NCI-H82 (cell line): ENCODE measurements at regions not wholly inside any gene's neighbourhood (a gene's known extent, or its start where the extent isn't known, plus 50 kb on each side); places are given as distances from the start of the nearest gene placed in this dataset.
A peak's percentile ranks its signal among the peaks of the same experiment; 100 is the strongest.
"Not testable (repeated sequence)": the region's sequence is repeated elsewhere in the genome, so short reads cannot be mapped to it uniquely, and the experiment has no call there.

Experiments used
- DNase-seq: peaks from one replicate; lab custom pipeline; 2025; lab: John Stamatoyannopoulos, UW

DNA sequence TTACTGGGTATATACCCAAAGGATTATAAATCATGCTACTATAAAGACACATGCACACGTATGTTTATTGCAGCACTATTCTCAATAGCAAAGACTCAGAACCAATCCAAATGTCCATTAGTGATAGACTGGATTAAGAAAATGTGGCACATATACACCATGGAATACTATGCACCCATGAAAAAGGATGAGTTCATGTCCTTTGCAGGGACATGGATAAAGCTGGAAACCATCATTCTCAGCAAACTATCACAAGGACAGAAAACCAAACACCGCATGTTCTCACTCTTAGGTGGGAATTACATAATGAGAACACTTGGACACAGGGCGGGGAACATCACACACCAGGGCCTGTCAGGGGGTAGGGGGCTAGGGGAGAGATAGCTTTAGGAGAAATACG, 186.1 kb upstream of the FTMT start:
- DNase-seq, result not testable (repeated sequence)

DNA sequence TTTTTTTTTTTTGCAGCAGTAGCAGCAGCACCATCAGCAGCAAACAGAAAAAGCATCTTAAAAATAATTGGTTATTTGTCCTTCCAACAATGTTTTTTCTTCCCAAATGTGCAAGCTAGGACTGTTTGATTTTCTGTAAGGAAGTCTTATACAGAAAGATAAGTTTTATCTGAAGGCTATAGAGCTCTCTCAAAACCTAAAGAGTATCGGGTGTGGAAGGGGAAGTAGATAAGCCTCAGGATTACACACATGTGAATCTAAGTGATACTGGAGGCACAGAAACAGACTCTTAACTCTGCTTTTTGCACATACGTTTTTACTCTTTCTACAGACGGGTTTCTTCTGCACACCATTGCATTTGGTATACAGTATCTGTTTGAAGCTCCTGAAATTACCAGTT, 184.4 kb upstream of the FTMT start:
- no peak for DNase-seq

DNA sequence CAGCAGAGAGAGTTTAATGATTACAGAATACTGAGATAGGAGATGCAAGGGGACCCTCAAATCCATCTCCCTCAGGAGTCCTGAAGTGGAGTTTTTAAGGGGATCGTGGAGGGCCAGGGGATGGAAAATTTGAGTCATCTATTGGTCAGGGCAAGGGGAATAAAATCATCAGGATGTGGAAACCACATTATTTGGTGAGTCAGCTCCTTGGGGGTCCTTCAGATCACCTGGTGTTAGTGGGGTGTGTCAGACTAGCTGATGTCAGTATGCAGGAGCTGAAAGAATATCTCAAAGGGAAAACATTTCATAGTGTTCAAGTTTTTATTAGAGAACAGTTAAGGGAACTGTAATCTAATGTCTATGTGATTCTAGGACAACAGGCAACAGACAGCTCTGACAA, 183.0 kb upstream of the FTMT start:
- no peak for DNase-seq

DNA sequence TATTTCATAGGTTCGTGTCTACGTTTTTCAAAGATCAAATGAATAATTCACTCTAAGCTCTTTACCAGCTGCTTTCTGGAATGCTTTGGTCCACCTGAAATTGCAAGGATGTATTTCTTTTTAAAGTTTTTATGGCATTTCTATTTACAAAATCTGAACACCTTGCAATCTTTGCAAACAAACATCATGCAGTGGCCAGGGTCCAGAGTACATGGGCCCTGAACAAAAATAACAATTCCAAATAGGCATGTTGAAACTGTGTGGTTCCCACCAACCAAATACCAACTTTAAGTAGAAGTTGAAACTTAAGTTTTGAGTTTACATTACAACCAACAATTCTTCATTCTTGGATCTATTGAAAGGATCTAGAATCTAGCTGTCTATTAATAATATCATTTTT, 180.1 kb upstream of the FTMT start:
- DNase-seq, result no peak

DNA sequence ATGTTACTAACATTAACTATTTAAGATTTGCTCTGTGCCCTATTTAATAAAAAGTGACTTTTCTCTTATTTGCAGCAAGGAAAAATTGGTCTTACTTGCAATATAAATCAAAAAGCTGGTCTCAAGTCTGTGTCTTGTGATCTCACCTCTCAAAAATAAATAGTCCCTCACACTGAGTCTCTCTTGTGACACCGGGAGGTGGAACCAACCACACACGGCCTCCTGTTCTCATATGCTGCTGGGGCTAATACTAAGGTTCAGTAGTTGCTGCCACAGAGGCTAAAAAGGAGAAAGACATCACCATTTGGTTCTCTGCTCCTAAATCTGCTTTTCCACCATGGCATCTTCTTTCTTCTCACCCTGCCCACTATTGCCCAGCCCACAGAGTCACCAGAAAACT, 175.8 kb upstream of the FTMT start:
- no peak for DNase-seq

DNA sequence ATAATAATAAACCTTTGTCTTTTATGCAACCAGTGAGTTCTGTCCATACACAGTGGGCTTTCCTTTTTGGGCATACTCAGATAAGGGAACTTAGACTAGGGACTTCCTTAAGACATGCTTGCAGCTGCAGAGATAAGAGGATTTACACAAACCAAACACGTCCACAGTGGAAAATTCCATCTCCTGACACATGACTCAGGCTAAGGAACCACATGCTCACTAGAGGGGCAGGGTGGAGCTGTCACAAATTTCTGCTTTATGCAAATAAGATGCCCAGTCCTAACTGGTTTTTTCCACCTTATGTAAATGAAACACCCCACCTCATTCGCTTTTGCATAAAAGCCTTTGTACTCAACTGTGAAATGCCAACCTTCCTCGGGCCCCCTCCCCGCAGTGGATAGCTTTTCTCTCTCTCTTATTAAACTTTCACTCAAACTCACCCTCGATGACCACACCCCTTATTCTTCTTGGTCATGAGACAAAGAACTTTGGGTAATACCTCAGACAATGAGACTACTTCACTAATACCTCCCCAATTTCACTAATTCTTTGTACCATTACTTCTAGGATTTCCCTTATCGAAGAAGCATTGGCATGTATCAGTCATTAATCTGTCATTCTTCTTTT, 170.3 kb upstream of the FTMT start:
- DNase-seq, result peak; percentile 6

DNA sequence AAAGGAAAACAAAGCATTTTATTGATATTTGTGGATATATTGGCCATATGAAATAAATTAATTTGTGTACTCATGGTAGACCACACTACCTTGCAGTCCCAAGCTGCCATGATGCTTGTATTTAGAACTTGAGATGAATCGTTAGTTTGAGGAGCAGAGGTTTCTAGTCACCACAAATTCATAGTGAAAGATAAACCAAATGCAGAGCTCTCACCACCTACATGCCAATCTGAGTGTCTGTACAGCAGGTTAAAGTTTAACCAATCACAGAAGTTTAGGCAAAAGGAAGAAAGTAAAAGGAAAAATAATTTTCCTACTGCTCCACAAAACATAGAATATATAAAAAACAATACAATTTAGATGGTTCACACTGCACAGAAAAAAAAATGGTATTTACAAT, 163.6 kb upstream of the FTMT start:
- DNase-seq, result no peak

DNA sequence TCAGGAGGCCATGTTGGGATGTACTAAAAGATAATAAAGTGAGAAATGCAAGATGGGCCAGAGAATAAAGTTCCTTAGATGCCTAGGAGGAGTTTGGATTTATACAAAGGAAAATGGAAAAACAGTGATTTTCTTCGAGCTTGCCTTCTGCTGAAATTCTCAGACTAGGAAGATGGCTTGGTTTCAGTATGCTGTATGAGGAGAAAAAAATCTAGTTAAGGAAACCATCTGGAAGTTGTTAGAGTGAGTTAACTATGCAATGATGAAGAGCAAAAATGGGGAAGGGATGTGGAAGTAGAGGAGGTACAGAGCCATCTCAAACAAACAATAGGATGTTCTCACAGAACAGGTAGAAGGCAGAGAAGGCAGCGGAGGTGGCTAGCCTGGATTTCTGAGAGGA, 162.9 kb upstream of the FTMT start:
- DNase-seq, result no peak

DNA sequence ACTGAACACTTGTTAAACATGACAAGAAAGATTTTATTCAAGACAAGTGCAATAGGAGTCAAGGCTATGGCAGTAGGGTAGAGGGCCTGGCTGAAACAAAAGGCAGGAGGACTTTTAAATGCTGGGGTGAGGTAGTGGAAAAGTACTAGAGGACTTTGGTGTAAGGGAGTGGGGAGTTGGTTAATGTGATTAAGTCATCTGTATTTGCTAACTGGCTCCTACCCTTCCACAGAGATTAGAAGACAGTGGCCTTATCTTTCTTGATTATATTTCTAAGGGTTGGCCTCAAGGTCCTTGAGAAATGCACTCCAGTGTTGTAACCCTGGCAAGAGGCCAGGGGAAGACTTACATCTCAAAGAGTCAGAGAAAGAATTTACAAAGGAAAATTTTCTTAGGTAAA, 160.2 kb upstream of the FTMT start:
- peak; percentile 75 for DNase-seq

DNA sequence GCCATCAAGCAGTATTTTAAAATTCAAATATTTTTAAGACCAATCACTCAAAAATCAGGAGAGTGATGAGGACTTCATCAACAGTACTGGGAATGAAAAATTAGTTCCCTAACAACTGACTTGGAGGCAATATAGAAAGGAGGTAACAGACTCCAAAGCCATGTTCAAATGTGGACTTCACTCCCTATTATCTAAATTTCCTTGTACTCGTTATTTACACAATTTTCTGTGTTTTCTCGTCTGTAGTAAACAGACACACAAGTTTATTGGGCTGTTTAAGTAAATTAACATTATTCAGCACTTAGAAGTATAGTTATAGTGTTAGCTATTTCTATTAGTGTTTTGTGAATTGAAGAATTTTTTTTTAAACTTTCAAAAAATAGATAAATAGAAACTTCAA, 159.5 kb upstream of the FTMT start:
- no peak for DNase-seq

DNA sequence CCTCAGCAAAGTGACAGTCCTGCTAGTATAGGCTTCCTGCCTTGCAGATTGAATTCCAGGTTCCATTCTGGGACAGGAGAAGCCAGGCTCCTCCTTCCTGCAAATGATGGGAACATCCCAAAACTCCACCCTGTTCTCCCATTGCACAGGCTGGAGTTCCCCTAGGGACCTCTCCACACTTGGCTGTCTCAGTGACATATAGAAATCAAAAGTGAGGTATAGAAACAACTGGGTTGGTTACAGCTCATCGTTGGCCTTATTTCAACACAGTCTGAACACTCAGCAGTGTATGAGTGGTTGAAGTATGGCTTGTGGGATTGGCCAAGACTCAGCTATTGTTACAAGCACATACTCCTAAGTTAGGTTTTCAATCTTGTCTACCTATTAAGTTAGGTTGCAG, 157.8 kb upstream of the FTMT start:
- DNase-seq, result no peak

DNA sequence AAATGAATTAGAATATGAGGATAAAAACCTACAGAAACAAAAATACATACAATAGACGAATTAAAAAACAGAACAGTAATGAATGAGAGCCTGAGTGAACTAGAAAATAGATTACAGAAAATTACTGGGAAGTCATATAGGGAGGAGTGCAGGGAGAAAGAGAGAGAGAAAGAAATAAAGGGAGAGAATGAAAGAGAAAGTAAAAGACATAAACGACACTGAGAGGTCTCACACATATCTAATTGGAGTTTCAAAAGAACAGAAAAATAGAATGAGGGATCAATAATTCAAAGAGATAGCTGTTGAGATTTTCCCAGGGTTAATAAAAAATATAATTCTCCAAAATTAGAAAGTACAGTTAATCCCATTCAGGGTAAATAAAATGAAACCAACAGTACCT, 156.4 kb upstream of the FTMT start:
- no peak for DNase-seq

DNA sequence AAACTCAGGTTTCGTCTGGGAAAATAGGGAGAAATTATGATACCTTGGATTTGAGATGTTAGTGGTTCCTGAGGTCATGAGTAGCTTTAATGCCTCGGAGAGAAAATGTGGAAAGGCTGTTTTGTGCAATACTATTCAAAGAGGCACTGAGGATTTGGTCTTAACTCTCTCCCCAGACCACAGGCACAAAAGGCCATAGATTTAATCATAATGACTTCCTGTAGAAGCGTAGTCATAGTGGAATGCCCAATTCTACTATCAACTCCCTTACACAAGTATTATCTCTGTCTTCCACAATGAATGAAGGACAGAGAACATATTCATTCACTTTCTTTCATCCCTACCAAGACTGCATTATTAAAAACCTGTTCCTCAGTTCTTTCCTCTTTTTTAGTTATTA, 153.0 kb upstream of the FTMT start:
- DNase-seq, result no peak

DNA sequence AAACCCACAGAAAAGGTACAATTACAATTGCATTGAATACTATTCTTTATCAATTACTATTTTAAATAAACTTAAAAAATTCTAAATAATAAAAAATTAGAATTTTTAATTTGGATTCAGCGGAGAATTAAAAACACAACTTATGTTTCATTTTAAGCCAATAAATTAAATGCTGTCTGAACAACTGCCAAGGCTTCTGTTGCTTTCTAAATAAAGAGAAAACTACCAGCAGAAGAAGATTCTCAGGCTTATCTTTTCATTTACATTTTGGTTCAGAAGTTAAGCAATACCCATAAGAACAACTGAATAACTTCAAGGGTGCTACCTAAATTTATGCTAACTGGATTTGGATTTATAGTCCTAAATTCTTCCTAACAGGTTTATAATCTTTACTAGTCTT, 150.0 kb upstream of the FTMT start:
- peak; percentile 69 for DNase-seq

DNA sequence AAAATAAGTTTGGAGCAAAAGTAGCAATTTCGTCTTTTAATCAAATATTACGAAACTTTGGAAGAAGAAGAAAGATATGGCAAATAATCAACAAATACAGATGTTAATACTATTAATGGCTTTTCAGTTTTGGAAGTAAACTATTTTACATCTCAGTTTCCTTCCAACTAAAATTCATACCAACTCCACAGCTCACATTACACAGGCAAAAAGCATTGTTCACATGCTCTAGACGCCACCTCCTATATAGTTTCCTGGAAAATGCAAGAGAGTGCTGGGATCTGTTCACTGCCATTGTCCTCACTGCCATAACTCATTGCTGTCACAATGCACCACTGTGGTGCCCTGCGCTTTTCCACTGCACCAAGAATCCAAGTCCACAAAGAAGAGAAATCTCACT, 149.0 kb upstream of the FTMT start:
- DNase-seq, result peak; percentile 13

DNA sequence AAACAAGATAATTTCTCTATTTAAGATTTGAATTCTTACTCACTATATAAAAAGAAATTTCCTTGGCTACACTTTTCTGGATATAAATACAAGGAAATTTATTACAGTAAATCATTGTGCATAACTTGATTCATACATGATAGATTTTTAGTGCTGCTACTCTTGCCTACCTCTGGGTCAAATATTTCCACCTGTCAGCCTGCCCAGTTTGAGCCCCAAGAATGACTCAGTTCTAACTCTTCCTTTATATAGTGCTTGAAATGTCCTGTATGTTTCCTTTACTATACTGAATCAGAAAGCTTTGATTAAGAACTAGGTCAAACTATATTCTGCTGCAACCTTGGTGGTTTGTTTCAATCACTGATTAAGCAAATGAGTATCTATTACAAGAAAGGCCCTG, 147.4 kb upstream of the FTMT start:
- no peak for DNase-seq

DNA sequence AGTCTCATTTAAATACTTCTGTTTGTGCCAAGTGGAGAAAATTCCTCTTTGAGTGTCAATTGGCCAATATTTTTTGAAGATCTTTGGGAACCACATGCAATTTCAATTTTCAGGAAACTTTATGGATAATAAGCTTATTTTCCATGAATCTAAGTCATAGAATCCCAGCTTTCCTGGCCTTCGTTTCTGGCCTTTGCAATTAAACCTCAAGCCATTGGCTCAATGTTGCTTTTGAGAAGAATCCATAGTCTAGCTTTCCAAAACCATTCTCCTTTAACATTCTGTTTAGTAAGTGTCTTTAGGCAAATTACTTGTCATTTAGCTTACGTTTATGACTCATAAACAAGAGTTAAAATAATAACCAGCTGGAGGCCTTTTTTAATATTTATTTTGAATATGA, 145.0 kb upstream of the FTMT start:
- no peak for DNase-seq

DNA sequence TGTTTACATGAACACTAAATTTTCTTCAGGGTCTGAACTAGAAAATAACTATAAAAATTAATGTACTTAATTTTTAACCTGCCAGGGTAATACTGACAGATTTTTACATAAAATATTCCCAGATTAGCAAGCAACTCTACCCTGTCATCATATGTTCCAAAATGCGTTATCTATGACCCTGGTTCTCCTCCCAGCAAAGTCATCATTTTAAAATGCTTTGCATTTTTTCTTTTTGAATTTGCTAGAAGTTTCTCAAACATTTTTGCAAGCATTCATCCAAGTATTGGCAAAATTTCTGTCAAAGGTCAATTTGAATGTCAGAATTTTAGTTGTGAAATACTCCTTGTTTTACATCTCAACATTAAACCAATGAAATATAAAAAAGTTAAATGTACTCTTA, 144.5 kb upstream of the FTMT start:
- DNase-seq, result no peak

DNA sequence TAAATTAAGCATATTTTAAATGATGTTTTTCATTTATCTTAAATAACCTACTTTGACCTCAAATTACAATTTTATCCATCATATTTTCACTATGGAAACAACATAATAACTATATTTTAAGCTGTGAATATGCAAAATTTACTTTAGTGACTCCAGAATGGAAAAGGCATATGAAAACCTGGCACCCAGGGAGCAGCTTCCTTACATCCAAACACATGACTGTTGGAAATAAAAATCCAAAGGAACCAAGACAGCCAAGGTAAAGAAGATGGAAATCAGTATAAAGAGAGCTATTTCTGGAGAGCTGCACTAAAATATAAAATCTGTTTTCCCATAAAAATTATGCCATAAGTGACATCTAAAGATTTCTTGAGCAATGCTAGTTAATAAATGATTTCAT, 140.3 kb upstream of the FTMT start:
- no peak for DNase-seq

DNA sequence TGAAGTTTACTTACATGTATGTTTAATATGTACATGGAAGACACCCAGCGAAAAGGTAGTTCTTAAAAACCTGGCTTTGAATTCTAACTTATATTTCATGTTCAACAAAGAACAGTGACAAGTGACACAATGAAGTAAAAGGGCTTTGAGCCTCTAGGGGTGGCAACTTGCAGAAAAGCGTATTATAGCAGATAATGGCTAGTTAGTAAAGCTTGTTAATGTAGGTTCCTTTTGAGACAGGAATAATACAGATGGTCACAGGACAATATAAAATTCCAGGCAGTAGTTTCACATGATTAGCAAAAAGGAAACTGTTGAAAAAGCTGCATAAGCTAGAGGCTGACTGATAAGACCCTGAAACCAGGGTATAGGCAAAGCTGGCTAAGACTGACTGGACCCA, 132.4 kb upstream of the FTMT start:
- DNase-seq, result peak; percentile 23

DNA sequence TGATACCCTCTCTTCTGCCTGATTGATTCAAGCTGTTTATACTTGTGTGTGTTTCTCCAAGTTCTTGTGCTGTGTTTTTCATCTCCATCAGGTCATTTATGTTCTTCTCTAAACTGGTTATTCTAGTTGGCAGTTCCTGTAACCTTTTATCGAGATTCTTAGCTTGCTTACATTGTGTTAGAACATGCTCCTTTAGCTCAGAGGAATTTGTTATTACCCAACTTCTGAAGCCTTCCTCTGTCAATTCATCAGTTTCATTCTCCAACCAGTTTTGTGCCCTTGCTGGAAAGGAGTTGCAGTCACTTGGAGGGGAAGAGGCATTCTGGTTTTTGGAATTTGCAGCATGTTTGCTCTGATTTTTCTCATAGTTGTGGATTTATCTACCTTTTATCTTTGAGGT, 126.2 kb upstream of the FTMT start:
- no peak for DNase-seq

DNA sequence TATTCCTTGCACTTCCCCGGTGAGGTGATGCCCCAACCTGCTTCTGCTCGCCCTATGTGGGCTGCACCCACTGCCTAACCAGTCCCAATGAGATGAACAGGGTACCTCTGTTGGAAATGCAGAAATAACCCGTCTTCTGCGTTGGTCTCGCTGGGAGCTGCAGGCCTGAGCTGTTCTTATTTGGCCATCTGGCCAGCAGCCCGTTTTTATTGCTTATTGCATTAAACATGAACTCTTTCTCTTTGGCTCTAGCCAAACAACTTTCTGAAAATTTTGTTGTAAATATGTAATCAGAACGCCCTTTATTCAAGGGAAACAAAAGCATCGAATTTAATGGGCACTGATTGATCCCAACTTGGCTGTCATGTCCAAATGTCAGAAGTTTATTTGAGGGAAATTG, 124.7 kb upstream of the FTMT start:
- no peak for DNase-seq

DNA sequence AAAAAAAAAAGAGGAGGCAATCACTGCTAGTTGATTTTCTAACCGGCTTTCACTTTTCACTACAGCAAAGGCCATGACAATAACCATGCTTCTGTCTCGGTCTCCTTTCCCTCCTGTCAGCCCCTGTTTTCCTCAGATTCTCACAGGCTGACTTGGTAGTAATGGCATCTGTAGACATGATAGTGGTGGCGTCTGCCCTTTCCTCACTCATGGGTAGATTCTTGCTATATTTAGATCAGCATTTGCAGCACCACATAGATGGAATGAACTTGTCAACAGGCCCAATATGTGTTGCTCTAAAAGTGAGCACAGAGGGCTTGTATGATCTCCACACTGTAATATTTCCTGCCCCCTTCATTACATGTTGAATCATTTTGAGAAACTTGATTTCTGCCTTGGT, 120.3 kb upstream of the FTMT start:
- no peak for DNase-seq

DNA sequence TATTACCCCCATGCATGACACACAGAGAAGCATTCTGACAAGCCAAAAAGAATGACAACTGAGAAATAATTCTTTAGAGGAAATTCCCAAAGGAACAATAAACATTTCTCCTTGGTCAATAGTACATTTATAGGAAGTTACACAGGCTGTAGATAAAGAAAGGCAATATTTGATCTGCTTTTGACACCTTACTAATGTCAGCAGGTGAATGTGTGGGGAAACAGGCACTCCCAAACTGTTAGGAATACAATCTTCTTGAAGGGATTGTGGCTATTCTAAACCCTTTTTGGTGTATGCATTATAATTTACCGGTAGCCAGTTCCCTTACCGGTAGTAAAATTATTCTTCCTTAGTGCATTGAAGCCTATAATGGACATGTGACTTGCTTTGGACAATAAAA, 116.1 kb upstream of the FTMT start:
- DNase-seq, result no peak

DNA sequence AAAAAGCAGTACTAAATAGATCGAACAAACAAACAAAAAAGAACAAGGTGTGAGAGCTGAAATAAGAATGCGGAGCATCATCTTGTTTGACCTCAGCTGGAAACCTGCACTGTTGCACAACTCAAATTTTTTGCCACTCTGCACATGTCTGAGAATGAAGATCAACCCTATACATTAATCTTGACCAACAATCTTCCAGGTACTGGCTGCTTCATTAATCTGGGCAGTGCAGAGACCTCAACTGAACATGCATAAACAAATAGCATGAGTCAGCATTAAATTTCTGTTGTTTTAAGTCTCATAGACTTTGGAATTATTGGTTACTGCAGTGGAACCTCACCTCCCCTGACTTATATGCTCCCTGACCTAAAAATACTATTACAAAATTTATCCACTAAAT, 114.6 kb upstream of the FTMT start:
- DNase-seq, result no peak
